ENCODE measurements at regions not wholly inside any gene's neighbourhood (a gene's known extent, or its start where the extent isn't known, plus 50 kb on each side); places are given as distances from the start of the nearest gene placed in this dataset.
"Not testable (repeated sequence)": the region's sequence is repeated elsewhere in the genome, so short reads cannot be mapped to it uniquely, and the experiment has no call there.

- no peak for DNase-seq
Measured at GRCh38 chr12:76176940-76177339, 92.5 kb upstream of the NAP1L1 start.

DNA sequence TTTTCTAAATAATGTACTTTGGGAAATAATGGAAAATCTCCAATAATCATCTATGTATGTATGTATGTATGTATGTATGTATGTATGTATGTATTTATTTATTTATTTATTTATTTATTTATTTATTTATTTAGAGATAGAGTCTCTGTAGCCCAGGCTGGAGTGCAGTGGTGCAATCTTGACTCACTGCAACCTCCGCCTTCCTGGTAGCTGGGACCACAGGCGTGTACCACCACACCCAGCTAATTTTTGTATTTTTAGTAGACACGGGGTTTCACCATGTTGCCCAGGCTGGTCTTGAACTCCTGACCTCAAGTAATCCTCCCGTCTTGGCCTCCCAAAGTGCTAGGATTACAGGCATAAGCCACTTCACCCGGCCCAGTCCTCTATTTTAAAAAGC, 91.5 kb upstream of the NAP1L1 start:
- not testable (repeated sequence) for DNase-seq

DNA sequence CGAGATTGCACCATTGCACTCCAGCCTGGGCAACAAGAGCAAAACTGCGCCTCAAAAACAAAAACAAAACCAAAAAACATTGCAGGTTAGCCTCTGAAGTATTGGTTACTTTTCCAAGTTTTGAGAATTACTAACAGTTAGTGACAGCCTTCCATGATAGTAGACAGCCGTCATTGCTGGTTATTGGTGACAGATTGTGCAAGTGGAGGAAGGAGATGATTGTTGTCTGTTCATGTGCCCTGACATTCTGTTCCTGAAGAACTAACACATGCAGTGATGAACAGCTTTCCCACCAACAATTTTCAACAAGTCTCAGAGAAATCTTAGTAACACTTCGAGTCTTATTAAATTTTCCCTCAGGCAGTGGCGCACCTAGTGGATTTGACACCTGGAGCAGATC, 89.3 kb upstream of the NAP1L1 start:
- no peak for DNase-seq

DNA sequence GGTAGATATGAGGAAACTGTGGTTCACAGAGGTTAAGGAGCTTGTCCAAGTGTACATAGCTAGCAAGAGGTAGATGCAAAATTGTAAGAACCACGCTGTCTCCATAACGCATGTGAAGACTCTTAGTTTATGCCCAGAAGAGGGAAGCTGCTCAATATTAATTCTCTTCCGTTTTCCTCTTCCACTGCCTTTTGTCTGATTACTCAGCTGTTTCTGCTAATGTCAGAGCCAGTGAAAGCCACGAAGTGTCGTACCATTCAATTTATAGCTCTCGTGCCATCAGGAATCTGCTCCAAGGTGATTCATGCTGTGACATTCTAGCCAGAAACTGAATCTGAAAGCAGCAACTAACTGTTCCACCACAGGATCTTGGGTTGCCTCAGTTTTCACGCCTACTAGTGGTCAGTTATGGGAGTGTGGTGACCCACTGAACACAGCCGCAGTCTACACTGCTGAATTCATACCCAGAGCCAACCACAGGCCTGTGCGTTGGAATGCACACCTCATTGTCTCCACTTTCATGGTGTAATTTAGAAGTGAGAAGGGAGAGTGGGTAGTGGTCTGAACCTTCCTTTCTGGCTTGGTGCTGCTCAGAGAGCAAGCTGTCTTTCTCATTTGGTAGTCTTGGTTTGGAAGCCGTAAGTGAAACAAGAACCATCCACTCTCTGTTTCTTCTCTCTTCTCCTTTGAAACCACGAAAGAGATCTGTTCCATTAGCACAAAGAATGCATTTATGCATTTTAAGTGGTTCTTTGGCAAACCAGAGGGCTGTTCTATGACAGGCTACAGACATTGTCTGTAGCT, 74.2 kb upstream of the NAP1L1 start:
- DNase-seq: peak; percentile 92

- no peak for DNase-seq
Measured at GRCh38 chr12:76156726-76157125, 72.2 kb upstream of the NAP1L1 start.

- DNase-seq: no peak
Measured at GRCh38 chr12:76156314-76156713, 71.8 kb upstream of the NAP1L1 start.

DNA sequence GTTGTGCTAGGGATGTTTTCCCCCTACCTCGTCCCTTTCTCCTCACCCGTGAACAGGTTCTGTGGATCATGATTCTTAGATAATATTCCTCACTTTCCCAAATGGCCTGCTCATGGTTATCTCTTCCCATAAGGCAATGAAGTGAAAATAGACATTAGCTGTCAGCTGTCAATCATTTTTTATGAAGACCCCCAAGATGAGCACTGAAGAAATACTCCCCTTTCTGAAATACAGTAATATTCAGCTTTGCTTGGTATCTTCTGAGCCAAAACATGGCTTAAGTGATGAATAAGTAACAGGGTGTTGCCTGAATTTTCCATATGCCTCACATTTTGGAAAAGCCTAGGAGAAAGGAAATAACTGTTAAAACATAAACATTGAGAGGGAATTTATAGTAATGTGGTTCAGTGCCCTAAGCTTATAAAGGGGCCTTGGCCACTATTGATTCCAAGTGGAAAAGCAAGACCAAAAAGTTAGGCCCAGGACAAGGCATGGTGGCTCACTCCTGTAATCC, 70.7 kb upstream of the NAP1L1 start:
- no peak for DNase-seq

DNA sequence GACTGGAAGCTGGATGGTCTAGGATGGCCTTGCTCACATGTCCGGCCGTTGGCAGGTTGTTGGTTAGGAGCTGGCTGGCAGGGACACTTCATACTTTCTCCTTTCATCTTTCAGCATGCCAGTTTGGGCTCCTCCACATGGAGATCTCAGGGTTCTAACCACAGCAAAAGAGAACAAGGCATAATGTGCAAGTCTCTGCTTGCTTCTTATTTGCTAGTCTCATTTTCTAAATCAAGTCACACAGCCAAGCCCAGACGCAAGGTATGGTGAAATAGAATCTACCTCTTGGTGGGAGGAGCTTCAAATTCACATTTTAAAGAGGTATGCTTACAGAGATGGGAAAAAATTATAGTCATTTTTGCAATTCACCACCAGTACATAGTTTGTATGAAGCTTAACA, 69.1 kb upstream of the NAP1L1 start:
- DNase-seq: no peak

DNA sequence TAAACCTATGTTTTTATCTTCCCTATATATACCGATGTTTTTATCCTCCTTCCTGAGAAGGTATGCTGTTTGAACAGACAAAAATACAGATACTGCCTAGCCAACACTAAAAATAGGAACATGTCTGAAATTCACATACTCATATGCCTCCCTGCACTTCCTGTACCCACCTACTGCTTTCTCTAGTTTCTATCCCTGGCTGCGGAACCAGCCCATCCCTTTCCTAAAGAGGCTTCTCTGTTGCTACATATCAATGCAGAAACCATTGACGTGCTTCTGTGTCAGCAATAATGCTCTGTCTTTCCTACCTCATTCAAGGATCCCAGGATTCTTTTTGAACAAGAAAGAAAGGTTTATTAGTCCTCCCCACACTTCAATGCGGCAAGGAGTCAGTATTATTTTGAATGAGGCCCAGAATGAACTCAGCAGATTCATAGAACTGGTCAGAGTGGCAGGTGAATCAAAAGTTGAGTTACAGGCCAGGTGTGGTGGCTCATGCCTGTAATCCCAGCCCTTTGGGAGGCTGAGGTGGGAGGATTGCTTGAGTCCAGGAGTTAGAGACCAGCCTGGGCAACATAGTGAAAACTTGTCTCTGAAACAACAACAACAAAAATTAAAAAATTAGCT, 67.8 kb upstream of the NAP1L1 start:
- DNase-seq: peak; percentile 24

- DNase-seq: no peak
Measured at GRCh38 chr12:76144245-76144549, 59.7 kb upstream of the NAP1L1 start.

GRCh38 chr12:76143343-76144244, 59.1 kb upstream of the NAP1L1 start:
- DNase-seq: peak; percentile 18

- DNase-seq: no peak
Measured at GRCh38 chr12:76142305-76142704, 57.8 kb upstream of the NAP1L1 start.

GRCh38 chr12:76138656-76139055, 54.2 kb upstream of the NAP1L1 start:
- no peak for DNase-seq

GRCh38 chr12:76137606-76138005, 53.1 kb upstream of the NAP1L1 start:
- no peak for DNase-seq

DNA sequence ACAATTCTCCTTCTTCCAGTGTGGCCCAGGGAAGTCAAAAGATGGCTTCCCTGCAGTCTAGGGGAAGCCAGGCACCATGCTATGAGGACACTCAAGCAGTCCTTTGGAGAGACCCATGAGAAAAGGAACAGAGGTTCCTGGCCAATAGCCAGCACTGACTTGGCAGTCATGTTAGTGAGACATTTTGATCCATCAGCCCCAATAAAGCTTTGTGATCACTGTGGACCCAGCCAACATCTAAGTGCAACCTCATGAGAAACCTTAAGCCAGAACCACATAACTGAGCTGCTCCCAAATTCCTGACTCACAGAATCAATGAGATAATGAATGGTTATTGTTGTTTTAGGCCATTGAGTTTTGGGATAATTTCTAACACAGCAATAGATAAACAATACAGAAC, 51.0 kb upstream of the NAP1L1 start:
- DNase-seq: no peak

All from activated CD4-positive, alpha-beta T cell treated with anti-CD3 and anti-CD28 coated beads, Interleukin-2, Interleukin-6, amounts not matched to agents 100 ng/mL and 50 ng/mL, durations not matched to agents 16 hours and 8 hours (primary cell).